Hypothalamus (tissue), 51 donors: ENCODE measurements at regions not wholly inside any gene's neighbourhood (a gene's known extent, or its start where the extent isn't known, plus 50 kb on each side); places are given as distances from the start of the nearest gene placed in this dataset.
"Not testable (repeated sequence)": the region's sequence is repeated elsewhere in the genome, so short reads cannot be mapped to it uniquely, and the experiment has no call there.

Source experiments
- DNase-seq, 51 donors: peaks; one replicate each; lab custom pipeline; 2025; lab: John Stamatoyannopoulos, UW

GRCh38 chr6:17182961-17183360, 81.1 kb downstream of the STMND1 start:
- no peak for DNase-seq

- no peak for DNase-seq
Measured at GRCh38 chr6:17186925-17187324, 85.1 kb downstream of the STMND1 start.

GRCh38 chr6:17193106-17193775, 87.9 kb upstream of the RBM24 start:
- DNase-seq = no peak

GRCh38 chr6:17197607-17198006, 83.6 kb upstream of the RBM24 start:
- DNase-seq = no peak

- DNase-seq = no peak
Measured at GRCh38 chr6:17200395-17200794, 80.8 kb upstream of the RBM24 start.

GRCh38 chr6:17202526-17202925, 78.6 kb upstream of the RBM24 start:
- DNase-seq = no peak

GRCh38 chr6:17204533-17204932, 76.6 kb upstream of the RBM24 start:
- no peak for DNase-seq

GRCh38 chr6:17206566-17207072, 74.5 kb upstream of the RBM24 start:
- no peak for DNase-seq

- no peak for DNase-seq
Measured at GRCh38 chr6:17207281-17207680, 73.9 kb upstream of the RBM24 start.

- no peak for DNase-seq
Measured at GRCh38 chr6:17210683-17211082, 70.5 kb upstream of the RBM24 start.

GRCh38 chr6:17211101-17211500, 70.1 kb upstream of the RBM24 start:
- no peak for DNase-seq

GRCh38 chr6:17212546-17213371, 68.4 kb upstream of the RBM24 start:
- DNase-seq = peak in 16 of 51 donors; percentile 2 to 29 (median 8)

GRCh38 chr6:17214106-17214505, 67.1 kb upstream of the RBM24 start:
- no peak for DNase-seq

GRCh38 chr6:17216972-17217371, 64.2 kb upstream of the RBM24 start:
- DNase-seq = not testable (repeated sequence)

GRCh38 chr6:17218023-17218748, 63.0 kb upstream of the RBM24 start:
- DNase-seq = no peak

GRCh38 chr6:17218749-17219093, 62.4 kb upstream of the RBM24 start:
- DNase-seq = no peak

- DNase-seq = no peak
Measured at GRCh38 chr6:17219098-17219497, 62.1 kb upstream of the RBM24 start.

GRCh38 chr6:17220040-17220910, 60.9 kb upstream of the RBM24 start:
- DNase-seq = no peak

GRCh38 chr6:17224056-17224455, 57.1 kb upstream of the RBM24 start:
- DNase-seq = no peak

GRCh38 chr6:17224501-17224900, 56.7 kb upstream of the RBM24 start:
- not testable (repeated sequence) for DNase-seq
